GM18498 (cell line): ENCODE measurements at regions not wholly inside any gene's neighbourhood (a gene's known extent, or its start where the extent isn't known, plus 50 kb on each side); places are given as distances from the start of the nearest gene placed in this dataset.

Experiments
- ATAC-seq: cut with Tn5 transposase; IDR thresholded peaks from one replicate; pipeline ENCODE4 v1.9.1; 2021; ENCODE audit warnings: mild to moderate bottlenecking, moderate library complexity; ENCODE audit not compliant: unreplicated experiment

GRCh38 chr18:67043276-67043675 is 439.4 kb upstream of the CDH19 start:
- ATAC-seq, result no peak

GRCh38 chr18:67041334-67041733 is 437.4 kb upstream of the CDH19 start:
- no peak for ATAC-seq

GRCh38 chr18:67035026-67035425 is 431.1 kb upstream of the CDH19 start:
- no peak for ATAC-seq

- no peak for ATAC-seq
These were observed 419.2 kb upstream of the CDH19 start for GRCh38 chr18:67023059-67023458.

GRCh38 chr18:67010919-67011318 is 407.0 kb upstream of the CDH19 start:
- ATAC-seq, result no peak

DNA sequence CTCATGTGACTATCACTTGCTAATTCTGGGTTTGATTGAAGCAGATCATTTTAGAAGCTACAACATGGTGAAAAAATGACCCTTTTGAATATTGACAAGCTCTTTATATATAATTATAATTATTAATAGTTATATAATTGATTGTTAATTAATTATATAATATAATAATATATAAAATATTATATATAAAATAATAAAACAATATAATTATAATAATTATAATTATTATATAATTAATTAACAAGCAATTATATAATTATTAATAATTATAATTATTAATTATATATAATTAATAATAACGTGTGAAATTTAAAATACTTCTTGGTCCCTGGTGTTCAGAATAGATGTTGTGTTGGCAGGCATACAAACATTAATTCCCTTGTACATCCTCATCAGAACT is 404.1 kb upstream of the CDH19 start:
- no peak for ATAC-seq

- ATAC-seq, result no peak
These were observed 403.2 kb upstream of the CDH19 start for GRCh38 chr18:67007085-67007484.

- ATAC-seq, result no peak
These were observed 397.2 kb upstream of the CDH19 start for GRCh38 chr18:67001052-67001451.

- no peak for ATAC-seq
These were observed 395.1 kb upstream of the CDH19 start for GRCh38 chr18:66999003-66999402.

- ATAC-seq, result no peak
These were observed 391.4 kb upstream of the CDH19 start for GRCh38 chr18:66995270-66995669.

GRCh38 chr18:66994790-66995189 is 390.9 kb upstream of the CDH19 start:
- ATAC-seq, result no peak

GRCh38 chr18:66993492-66993891 is 389.6 kb upstream of the CDH19 start:
- no peak for ATAC-seq

- ATAC-seq, result no peak
These were observed 387.0 kb upstream of the CDH19 start for GRCh38 chr18:66990909-66991308.

DNA sequence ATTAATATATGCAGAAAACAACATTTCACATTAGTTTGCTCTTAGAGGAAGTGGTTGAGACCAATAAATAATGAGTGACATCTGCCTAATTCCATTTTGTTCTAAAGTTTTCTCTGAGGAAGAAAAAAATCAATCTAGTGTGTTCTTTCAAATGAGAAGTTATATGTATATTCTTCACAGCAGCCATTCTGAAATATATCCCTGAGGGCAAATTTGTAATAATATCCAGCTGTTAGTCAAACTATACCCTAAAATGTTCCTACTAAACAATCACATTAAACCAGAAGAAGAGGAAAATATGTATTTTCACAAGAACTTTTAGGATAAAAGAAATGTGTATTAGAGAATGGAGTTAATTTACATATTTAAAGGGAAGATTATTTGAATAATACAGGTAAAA is 375.1 kb upstream of the CDH19 start:
- no peak for ATAC-seq

GRCh38 chr18:66972681-66973080 is 368.8 kb upstream of the CDH19 start:
- no peak for ATAC-seq

- ATAC-seq, result no peak
These were observed 368.1 kb upstream of the CDH19 start for GRCh38 chr18:66971960-66972359.

GRCh38 chr18:66966171-66966570 is 362.3 kb upstream of the CDH19 start:
- ATAC-seq, result no peak

DNA sequence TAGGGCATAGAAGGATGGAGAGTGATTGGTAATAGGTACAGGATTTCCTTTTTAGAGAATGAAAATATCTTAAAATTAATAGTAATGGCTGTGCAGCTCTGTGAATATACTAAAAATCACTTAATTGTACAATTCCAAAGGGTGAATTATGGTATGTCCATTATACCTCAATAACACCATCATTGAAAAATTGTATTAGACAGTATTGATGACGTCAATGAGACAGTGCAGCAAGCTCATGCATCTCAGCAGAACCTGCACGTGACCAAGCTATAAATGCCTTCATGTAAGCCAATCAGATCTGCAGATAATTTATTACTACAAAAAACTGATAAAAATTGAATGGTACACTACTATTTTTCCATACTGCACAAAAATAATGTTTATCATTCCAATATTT is 354.4 kb upstream of the CDH19 start:
- ATAC-seq, result no peak

DNA sequence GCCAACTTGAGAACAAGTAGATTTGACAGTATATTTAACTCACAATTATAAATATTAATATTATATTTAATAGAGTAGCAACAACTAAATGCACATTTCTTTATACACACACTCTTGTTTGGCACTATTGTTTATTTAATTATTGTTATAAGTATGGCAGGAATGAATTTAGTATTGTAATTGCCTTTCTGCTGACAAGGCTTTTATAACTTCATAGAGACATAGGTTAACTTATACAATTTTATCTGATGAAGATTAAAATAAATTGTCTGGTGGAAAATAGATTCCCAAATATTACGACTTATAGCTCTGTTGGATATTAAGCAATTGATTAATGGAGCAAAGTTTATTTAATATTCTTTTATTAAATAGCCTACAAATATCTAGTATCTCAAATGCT is 347.9 kb upstream of the CDH19 start:
- ATAC-seq, result no peak

GRCh38 chr18:66949419-66949818 is 345.5 kb upstream of the CDH19 start:
- ATAC-seq, result no peak

- ATAC-seq, result no peak
These were observed 333.7 kb upstream of the CDH19 start for GRCh38 chr18:66937546-66937945.

- ATAC-seq, result no peak
These were observed 327.1 kb upstream of the CDH19 start for GRCh38 chr18:66931010-66931409.

DNA sequence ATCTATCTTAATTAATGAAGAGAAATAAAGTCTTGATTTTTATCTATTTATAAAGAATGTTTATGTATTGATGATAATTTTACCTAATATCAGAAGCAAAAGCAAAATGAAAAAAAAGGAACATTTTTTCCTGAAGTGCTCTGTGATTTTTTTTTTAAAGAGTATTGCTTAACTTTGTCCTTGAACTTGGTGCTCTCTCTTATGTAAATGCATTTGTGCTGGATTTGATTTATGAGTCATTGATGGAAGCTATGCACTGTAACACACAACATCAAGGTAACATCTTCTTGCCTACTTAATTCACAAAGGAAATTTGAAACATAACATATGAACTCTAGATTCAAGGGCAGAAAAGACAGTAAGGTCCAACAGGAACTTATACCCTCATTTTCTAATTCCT is 312.9 kb upstream of the CDH19 start:
- ATAC-seq, result no peak

GRCh38 chr18:66900837-66901236 is 296.9 kb upstream of the CDH19 start:
- no peak for ATAC-seq
